Smooth muscle cell (in vitro differentiated cells): ENCODE measurements at regions not wholly inside any gene's neighbourhood (a gene's known extent, or its start where the extent isn't known, plus 50 kb on each side); places are given as distances from the start of the nearest gene placed in this dataset.

Experiments
- DNase-seq: peaks from one replicate; lab custom pipeline; 2025; ENCODE audit not compliant: unreplicated experiment; lab: John Stamatoyannopoulos, UW
- H2AFZ ChIP-seq: fragments of 200-600 bp; sonication (generic); 2 replicates; pipeline ENCODE4 v1.6.0; 2016; ENCODE audit warnings: antibody characterized with exemption, low read depth, mild to moderate bottlenecking
- H3F3A ChIP-seq: fragments of 200-600 bp; sonication (generic); 2 replicates; pipeline ENCODE4 v1.6.0; 2017; ENCODE audit warnings: antibody characterized with exemption, low read depth
- H3K27ac ChIP-seq: fragments of 200-600 bp; sonication (generic); 2 replicates; pipeline ENCODE4 v1.5.1; 2016; ENCODE audit warnings: low read depth, mild to moderate bottlenecking
- H3K27me3 ChIP-seq: fragments of 200-600 bp; sonication (generic); 2 replicates; pipeline ENCODE4 v1.6.1; 2016; ENCODE audit warnings: low read depth, mild to moderate bottlenecking
- H3K36me3 ChIP-seq: fragments of 200-600 bp; sonication (generic); 2 replicates; pipeline ENCODE4 v1.5.1; 2016; ENCODE audit warnings: low read depth
- H3K4me1 ChIP-seq: fragments of 200-600 bp; sonication (generic); 2 replicates; pipeline ENCODE4 v1.5.1; 2016; ENCODE audit warnings: low read depth
- H3K4me2 ChIP-seq: fragments of 200-600 bp; sonication (generic); 2 replicates; pipeline ENCODE4 v1.6.0; 2016; ENCODE audit warnings: mild to moderate bottlenecking
- H3K4me3 ChIP-seq: fragments of 200-600 bp; sonication (generic); 2 replicates; pipeline ENCODE4 v1.5.1; 2016; ENCODE audit warnings: mild to moderate bottlenecking
- H3K79me2 ChIP-seq: fragments of 200-600 bp; sonication (generic); 2 replicates; pipeline ENCODE4 v1.6.0; 2016; ENCODE audit warnings: low read depth, mild to moderate bottlenecking
- H3K9ac ChIP-seq: fragments of 200-600 bp; sonication (generic); 2 replicates; pipeline ENCODE4 v1.6.0; 2016; ENCODE audit warnings: low read depth
- H3K9me3 ChIP-seq: fragments of 200-600 bp; sonication (generic); replicated peaks from 2 replicates; pipeline ENCODE4 v1.5.1; 2016; ENCODE audit warnings: low read depth
- H4K20me1 ChIP-seq: fragments of 200-600 bp; sonication (generic); 2 replicates; pipeline ENCODE4 v1.6.0; 2016; ENCODE audit warnings: low read depth
- CTCF ChIP-seq: fragments of 200-600 bp; sonication (generic); IDR thresholded peaks from 2 replicates; pipeline ENCODE4 v1.5.1; 2017; ENCODE audit warnings: borderline replicate concordance, mild to moderate bottlenecking, antibody characterized with exemption; ENCODE audit not compliant: insufficient read depth, poor library complexity, severe bottlenecking
- WGBS: methylation state at CpG from one replicate; pipeline ENCODE4 v1.1.7; 2016; ENCODE audit warnings: low lambda C conversion rate; 5-methylcytosine and 5-hydroxymethylcytosine counted together

- H3F3A ChIP-seq, result no peaks in the 10 kb centered on the region
- H3K9ac ChIP-seq, result no peak overlapping the region
- no peaks in the 10 kb centered on the region for H3K36me3 ChIP-seq
- DNase-seq, result no peak
- TF ChIP-seq CTCF, result no peak
- no peaks in the 10 kb centered on the region for H3K9me3 ChIP-seq
- H3K27ac ChIP-seq, result no peak overlapping the region
- H3K4me2 ChIP-seq, result no peak overlapping the region
- 65% methylated on average over 3 of the region's 3 CpGs for WGBS
- no peak overlapping the region for H2AFZ ChIP-seq
- no peaks in the 10 kb centered on the region for H4K20me1 ChIP-seq
- H3K79me2 ChIP-seq, result no peaks in the 10 kb centered on the region
- H3K4me1 ChIP-seq, result no peaks in the 10 kb centered on the region
- no peaks in the 10 kb centered on the region for H3K27me3 ChIP-seq
- H3K4me3 ChIP-seq, result no peak overlapping the region
Measured at GRCh38 chr2:41457026-41457425, 590.8 kb upstream of the PKDCC start.

GRCh38 chr2:41460661-41461060, 587.2 kb upstream of the PKDCC start:
- no peak for TF ChIP-seq CTCF
- Histone ChIP-seq H2AFZ (no peak overlapping the region), H3K9me3 (no peaks in the 10 kb centered on the region), H3K9ac (no peak overlapping the region), H3K79me2 (no peaks in the 10 kb centered on the region), H3K36me3 (no peaks in the 10 kb centered on the region), H3K4me3 (no peak overlapping the region), H3K27ac (no peak overlapping the region), H4K20me1 (no peaks in the 10 kb centered on the region), H3K4me1 (no peaks in the 10 kb centered on the region), H3K27me3 (no peaks in the 10 kb centered on the region), H3K4me2 (no peak overlapping the region), H3F3A (no peaks in the 10 kb centered on the region)
- WGBS, result 86% methylated on average over 1 of the region's 1 CpG
- DNase-seq, result no peak

GRCh38 chr2:41464395-41464794, 583.4 kb upstream of the PKDCC start:
- H3F3A ChIP-seq, result no peaks in the 10 kb centered on the region
- TF ChIP-seq CTCF, result no peak
- no peak overlapping the region for H3K4me3 ChIP-seq
- no peak overlapping the region for H3K4me2 ChIP-seq
- H3K9ac ChIP-seq, result no peak overlapping the region
- no peaks in the 10 kb centered on the region for H3K9me3 ChIP-seq
- H3K79me2 ChIP-seq, result no peaks in the 10 kb centered on the region
- no peaks in the 10 kb centered on the region for H3K36me3 ChIP-seq
- H3K4me1 ChIP-seq, result no peaks in the 10 kb centered on the region
- H3K27ac ChIP-seq, result no peak overlapping the region
- DNase-seq, result no peak
- no peaks in the 10 kb centered on the region for H4K20me1 ChIP-seq
- no peak overlapping the region for H2AFZ ChIP-seq
- H3K27me3 ChIP-seq, result no peaks in the 10 kb centered on the region

- no peak overlapping the region for H3K4me3 ChIP-seq
- 84% methylated on average over 3 of the region's 3 CpGs for WGBS
- H3K36me3 ChIP-seq, result no peaks in the 10 kb centered on the region
- H3K27me3 ChIP-seq, result no peaks in the 10 kb centered on the region
- H3K4me2 ChIP-seq, result no peak overlapping the region
- H3K9me3 ChIP-seq, result no peaks in the 10 kb centered on the region
- no peak overlapping the region for H2AFZ ChIP-seq
- H4K20me1 ChIP-seq, result no peaks in the 10 kb centered on the region
- no peaks in the 10 kb centered on the region for H3F3A ChIP-seq
- no peak for TF ChIP-seq CTCF
- H3K9ac ChIP-seq, result no peak overlapping the region
- DNase-seq, result no peak
- H3K79me2 ChIP-seq, result no peaks in the 10 kb centered on the region
- H3K4me1 ChIP-seq, result no peaks in the 10 kb centered on the region
- no peak overlapping the region for H3K27ac ChIP-seq
Measured at GRCh38 chr2:41475959-41476358, 571.9 kb upstream of the PKDCC start.
